Adrenal gland (tissue), 5 donors: ENCODE measurements at regions not wholly inside any gene's neighbourhood (a gene's known extent, or its start where the extent isn't known, plus 50 kb on each side); places are given as distances from the start of the nearest gene placed in this dataset.

Experiments
- CTCF ChIP-seq, 6 experiments: fragments of 450-650 bp in 4 of 6; fragments of 200-600 bp in 2 of 6; sonication (generic) in 1 of 6; IDR thresholded peaks; 1 replicate in 5 of 6; 2 replicates in 1 of 6; pipeline versions ENCODE4 v1.5.1 to v1.8.0; 2016 to 2021; ENCODE audit warnings: antibody characterized with exemption in 6 of 6, mild to moderate bottlenecking in 2 of 6, moderate library complexity in 1 of 6
- POLR2A ChIP-seq, 2 donors: fragments of 450-650 bp; IDR thresholded peaks; one replicate each; pipeline ENCODE4 v1.6.1; 2017; ENCODE audit warnings: antibody characterized with exemption in 2 of 2, mild to moderate bottlenecking in 2 of 2, moderate library complexity in 1 of 2
- donor health status: DM: no; HTN: no; CAD: no.

GRCh38 chr13:86283031-86283430 lies 483.8 kb upstream of the SLITRK6 start:
- TF ChIP-seq CTCF (IDR thresholded peaks at IDR 0.05) (no peak), POLR2A (IDR thresholded peaks at IDR 0.05) (no peak)
